ENCODE measurements at regions not wholly inside any gene's neighbourhood (a gene's known extent, or its start where the extent isn't known, plus 50 kb on each side); places are given as distances from the start of the nearest gene placed in this dataset.
"Not testable (repeated sequence)": the region's sequence is repeated elsewhere in the genome, so short reads cannot be mapped to it uniquely, and the experiment has no call there.

DNA sequence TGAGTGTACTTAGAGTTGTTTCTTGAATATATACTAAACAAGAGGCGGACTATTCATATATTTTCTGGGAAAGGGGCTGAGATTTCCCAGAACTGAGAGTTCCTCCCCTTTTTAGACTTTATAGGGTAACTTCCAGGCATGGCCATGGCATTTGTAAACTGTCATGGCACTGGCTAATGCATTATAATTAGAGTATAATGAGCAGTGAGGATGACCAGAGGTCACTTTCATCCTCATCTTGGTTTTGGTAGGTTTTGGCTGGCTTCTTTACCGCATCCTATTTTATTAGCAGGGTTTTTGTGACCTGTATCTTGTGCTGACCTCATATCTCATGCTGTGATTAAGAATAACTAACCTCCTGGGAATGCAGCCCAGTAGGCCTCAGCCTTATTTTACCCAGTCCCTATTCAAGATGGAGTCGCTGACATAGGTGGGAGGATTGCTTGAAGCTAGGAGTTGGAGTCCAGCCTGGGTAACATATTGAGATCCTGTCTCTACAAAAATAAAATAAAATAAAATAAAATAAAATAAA lies 91.4 kb downstream of the MOBP start:
- Histone ChIP-seq H3K27me3 (ENCODE audit: control insufficient read depth in 1 of 2, insufficient read depth in 2 of 2, low read length in 2 of 2) (no peaks in the 10 kb centered on the region), H3K27ac (ENCODE audit: low read depth in 2 of 2, low read length in 1 of 2) (no peak overlapping the region), H3K4me3 (ENCODE audit: low read depth in 1 of 2, low read length in 2 of 2) (no peak overlapping the region), H3K36me3 (ENCODE audit: control insufficient read depth in 2 of 2, insufficient read depth in 2 of 2, low read length in 1 of 2) (no peaks in the 10 kb centered on the region), H3K9me3 (ENCODE audit: control insufficient read depth in 2 of 2, insufficient read depth in 1 of 2, low read depth in 1 of 2, low read length in 1 of 2) (no peaks in the 10 kb centered on the region), H3K4me1 (ENCODE audit: control insufficient read depth in 2 of 2, insufficient read depth in 2 of 2, low read length in 1 of 2) (no peaks in the 10 kb centered on the region)
- 95 to 96% methylated on average over 3 of the region's 3 CpGs for WGBS, 2 donors

DNA sequence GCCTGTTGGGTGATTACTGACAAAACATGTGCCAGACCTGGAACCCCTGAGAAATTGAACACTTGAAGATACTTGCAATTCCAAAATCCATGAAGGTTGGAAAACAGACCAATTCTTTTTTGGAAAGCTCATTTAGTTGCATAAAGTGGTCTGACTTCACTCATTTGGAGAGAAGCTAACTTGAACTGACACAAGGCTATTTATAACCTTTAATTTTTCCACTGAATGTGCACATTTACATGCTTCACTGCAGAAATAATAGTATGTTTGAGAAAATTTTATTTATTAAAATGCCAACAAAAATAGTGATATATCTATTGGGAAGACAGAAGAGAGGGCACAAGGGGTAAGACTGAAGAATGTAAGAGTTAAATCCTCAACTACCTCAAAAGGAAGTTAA lies 92.1 kb downstream of the MOBP start:
- no peaks in the 10 kb centered on the region for H3K36me3 ChIP-seq (ENCODE audit: control insufficient read depth in 2 of 2, insufficient read depth in 2 of 2, low read length in 1 of 2)
- H3K27ac ChIP-seq (ENCODE audit: low read depth in 2 of 2, low read length in 1 of 2), result no peak overlapping the region
- no peak overlapping the region for H3K4me3 ChIP-seq (ENCODE audit: low read depth in 1 of 2, low read length in 2 of 2)
- H3K9me3 ChIP-seq (ENCODE audit: control insufficient read depth in 2 of 2, insufficient read depth in 1 of 2, low read depth in 1 of 2, low read length in 1 of 2), result no peaks in the 10 kb centered on the region
- H3K27me3 ChIP-seq (ENCODE audit: control insufficient read depth in 1 of 2, insufficient read depth in 2 of 2, low read length in 2 of 2), result no peaks in the 10 kb centered on the region
- no peaks in the 10 kb centered on the region for H3K4me1 ChIP-seq (ENCODE audit: control insufficient read depth in 2 of 2, insufficient read depth in 2 of 2, low read length in 1 of 2)

DNA sequence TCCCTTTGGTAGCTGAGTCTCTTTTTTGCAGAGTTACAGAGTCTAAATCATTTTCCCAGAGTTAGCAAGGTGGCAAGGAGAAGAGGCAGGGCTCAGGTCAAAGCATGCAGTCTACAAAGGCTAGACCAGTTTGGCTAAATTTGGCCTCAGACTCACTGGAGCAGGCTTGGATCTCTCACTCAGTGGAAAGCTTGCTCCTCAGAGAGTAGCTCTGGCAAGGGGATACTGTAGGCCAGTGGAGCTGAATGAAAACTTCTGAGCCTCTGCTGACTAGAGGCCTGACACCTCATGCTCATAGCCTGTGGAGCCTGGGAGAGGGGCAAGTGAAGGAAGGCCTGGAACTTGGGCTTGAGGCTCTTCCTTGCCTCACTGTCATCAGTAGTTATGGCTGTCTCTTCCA lies 101.0 kb downstream of the MOBP start:
- Histone ChIP-seq H3K4me1 (ENCODE audit: control insufficient read depth in 2 of 2, insufficient read depth in 2 of 2, low read length in 1 of 2) (no peaks in the 10 kb centered on the region), H3K27me3 (ENCODE audit: control insufficient read depth in 1 of 2, insufficient read depth in 2 of 2, low read length in 2 of 2) (no peaks in the 10 kb centered on the region), H3K27ac (ENCODE audit: low read depth in 2 of 2, low read length in 1 of 2) (no peak overlapping the region), H3K9me3 (ENCODE audit: control insufficient read depth in 2 of 2, insufficient read depth in 1 of 2, low read depth in 1 of 2, low read length in 1 of 2) (no peaks in the 10 kb centered on the region), H3K4me3 (ENCODE audit: low read depth in 1 of 2, low read length in 2 of 2) (no peak overlapping the region), H3K36me3 (ENCODE audit: control insufficient read depth in 2 of 2, insufficient read depth in 2 of 2, low read length in 1 of 2) (no peaks in the 10 kb centered on the region)

DNA sequence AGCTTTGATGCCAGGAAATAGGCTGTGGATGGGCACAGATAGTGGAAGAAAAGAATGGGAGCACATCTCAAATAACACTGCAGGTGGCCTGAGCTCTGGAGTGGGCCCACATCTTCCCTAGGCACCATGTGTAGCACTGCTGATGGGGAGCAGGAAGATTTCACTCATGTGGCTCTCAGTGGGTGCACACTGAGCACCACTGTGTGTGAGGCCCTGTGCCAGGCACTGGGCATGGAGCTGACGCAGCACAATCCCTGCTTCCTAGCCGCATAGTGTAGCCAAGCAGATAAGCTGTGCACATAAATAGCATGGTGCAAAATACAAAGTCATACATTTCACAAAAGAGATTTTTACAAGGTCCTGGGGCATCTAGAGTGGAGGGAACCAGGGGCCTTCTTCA lies 101.6 kb downstream of the MOBP start:
- WGBS, 2 donors, result 86 to 95% methylated on average over 2 of the region's 2 CpGs
- Histone ChIP-seq H3K27me3 (ENCODE audit: control insufficient read depth in 1 of 2, insufficient read depth in 2 of 2, low read length in 2 of 2) (no peaks in the 10 kb centered on the region), H3K36me3 (ENCODE audit: control insufficient read depth in 2 of 2, insufficient read depth in 2 of 2, low read length in 1 of 2) (no peaks in the 10 kb centered on the region), H3K4me1 (ENCODE audit: control insufficient read depth in 2 of 2, insufficient read depth in 2 of 2, low read length in 1 of 2) (no peaks in the 10 kb centered on the region), H3K27ac (ENCODE audit: low read depth in 2 of 2, low read length in 1 of 2) (no peak overlapping the region), H3K9me3 (ENCODE audit: control insufficient read depth in 2 of 2, insufficient read depth in 1 of 2, low read depth in 1 of 2, low read length in 1 of 2) (no peaks in the 10 kb centered on the region), H3K4me3 (ENCODE audit: low read depth in 1 of 2, low read length in 2 of 2) (no peak overlapping the region)

DNA sequence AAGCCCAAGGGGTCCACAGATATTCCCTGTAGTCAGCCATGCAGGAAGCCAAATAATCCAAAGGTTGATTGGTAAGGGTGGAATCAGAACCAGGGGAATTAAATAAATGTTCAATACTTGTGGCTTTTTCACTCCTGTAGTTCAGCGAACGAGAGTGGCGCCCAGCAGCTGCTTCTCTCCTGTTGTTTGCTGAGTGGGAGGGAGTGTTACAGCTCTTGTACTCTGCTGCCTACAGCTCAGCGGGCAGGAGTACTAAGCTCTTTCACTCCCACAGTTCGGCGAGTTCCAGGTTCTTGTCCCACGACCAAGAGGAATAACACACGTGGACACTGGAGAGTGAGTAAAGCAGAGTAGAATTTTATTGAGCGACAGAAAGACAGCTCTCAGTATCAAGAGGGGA lies 105.9 kb downstream of the MOBP start:
- H3K4me1 ChIP-seq (ENCODE audit: control insufficient read depth in 2 of 2, insufficient read depth in 2 of 2, low read length in 1 of 2), result no peaks in the 10 kb centered on the region
- WGBS, 2 donors, result 75 to 77% methylated on average over 9 of the region's 9 CpGs
- H3K36me3 ChIP-seq (ENCODE audit: control insufficient read depth in 2 of 2, insufficient read depth in 2 of 2, low read length in 1 of 2), result no peaks in the 10 kb centered on the region
- no peaks in the 10 kb centered on the region for H3K27me3 ChIP-seq (ENCODE audit: control insufficient read depth in 1 of 2, insufficient read depth in 2 of 2, low read length in 2 of 2)
- H3K4me3 ChIP-seq (ENCODE audit: low read depth in 1 of 2, low read length in 2 of 2), result no peak overlapping the region
- H3K27ac ChIP-seq (ENCODE audit: low read depth in 2 of 2, low read length in 1 of 2), result no peak overlapping the region
- H3K9me3 ChIP-seq (ENCODE audit: control insufficient read depth in 2 of 2, insufficient read depth in 1 of 2, low read depth in 1 of 2, low read length in 1 of 2), result no peaks in the 10 kb centered on the region

DNA sequence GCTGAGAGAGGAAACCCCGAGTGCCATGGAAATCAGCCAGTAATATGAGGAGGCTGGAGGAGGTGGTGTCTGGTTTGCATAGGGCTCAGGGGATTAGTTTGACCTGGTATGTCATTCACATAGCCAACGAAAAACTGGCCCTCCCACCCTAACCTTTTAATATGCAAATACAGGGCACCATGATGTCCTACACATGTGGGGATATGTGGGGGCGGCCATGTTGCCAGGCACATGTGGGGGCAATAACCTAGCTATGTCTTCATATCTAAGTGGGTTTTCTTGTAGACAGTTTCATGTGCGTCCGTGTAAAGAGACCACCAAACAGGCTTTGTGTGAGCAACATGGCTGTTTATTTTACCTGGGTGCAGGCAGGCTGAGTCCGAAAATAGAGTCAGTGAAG lies 110.1 kb downstream of the MOBP start:
- Histone ChIP-seq H3K27me3 (ENCODE audit: control insufficient read depth in 1 of 2, insufficient read depth in 2 of 2, low read length in 2 of 2) (no peaks in the 10 kb centered on the region), H3K36me3 (ENCODE audit: control insufficient read depth in 2 of 2, insufficient read depth in 2 of 2, low read length in 1 of 2) (no peaks in the 10 kb centered on the region), H3K4me1 (ENCODE audit: control insufficient read depth in 2 of 2, insufficient read depth in 2 of 2, low read length in 1 of 2) (no peaks in the 10 kb centered on the region), H3K27ac (ENCODE audit: low read depth in 2 of 2, low read length in 1 of 2) (no peak overlapping the region), H3K9me3 (ENCODE audit: control insufficient read depth in 2 of 2, insufficient read depth in 1 of 2, low read depth in 1 of 2, low read length in 1 of 2) (no peaks in the 10 kb centered on the region), H3K4me3 (ENCODE audit: low read depth in 1 of 2, low read length in 2 of 2) (no peak overlapping the region)
- WGBS, 2 donors, result 70 to 72% methylated on average over 6 of the region's 6 CpGs

DNA sequence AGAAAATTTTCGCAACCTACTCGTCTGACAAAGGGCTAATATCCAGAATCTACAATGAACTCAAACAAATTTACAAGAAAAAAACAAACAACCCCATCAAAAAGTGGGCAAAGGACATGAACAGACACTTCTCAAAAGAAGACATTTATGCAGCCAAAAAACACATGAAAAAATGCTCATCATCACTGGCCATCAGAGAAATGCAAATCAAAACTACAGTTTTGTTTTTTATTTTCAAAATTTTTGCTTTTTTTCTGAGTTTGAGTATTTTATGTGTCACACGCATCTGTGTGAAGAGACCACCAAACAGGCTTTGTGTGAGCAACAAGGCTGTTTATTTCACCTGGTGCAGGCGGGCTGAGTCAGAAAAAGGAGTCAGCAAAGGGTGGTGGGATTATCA lies 118.7 kb downstream of the MOBP start:
- not testable (repeated sequence) for H3K27ac ChIP-seq (ENCODE audit: low read depth in 2 of 2, low read length in 1 of 2); H3K27me3 ChIP-seq (ENCODE audit: control insufficient read depth in 1 of 2, insufficient read depth in 2 of 2, low read length in 2 of 2); H3K4me1 ChIP-seq (ENCODE audit: control insufficient read depth in 2 of 2, insufficient read depth in 2 of 2, low read length in 1 of 2); H3K4me3 ChIP-seq (ENCODE audit: low read depth in 1 of 2, low read length in 2 of 2); H3K9me3 ChIP-seq (ENCODE audit: control insufficient read depth in 2 of 2, insufficient read depth in 1 of 2, low read depth in 1 of 2, low read length in 1 of 2); H3K36me3 ChIP-seq (ENCODE audit: control insufficient read depth in 2 of 2, insufficient read depth in 2 of 2, low read length in 1 of 2)
- 87 to 88% methylated on average over 2 of the region's 4 CpGs for WGBS, 2 donors

DNA sequence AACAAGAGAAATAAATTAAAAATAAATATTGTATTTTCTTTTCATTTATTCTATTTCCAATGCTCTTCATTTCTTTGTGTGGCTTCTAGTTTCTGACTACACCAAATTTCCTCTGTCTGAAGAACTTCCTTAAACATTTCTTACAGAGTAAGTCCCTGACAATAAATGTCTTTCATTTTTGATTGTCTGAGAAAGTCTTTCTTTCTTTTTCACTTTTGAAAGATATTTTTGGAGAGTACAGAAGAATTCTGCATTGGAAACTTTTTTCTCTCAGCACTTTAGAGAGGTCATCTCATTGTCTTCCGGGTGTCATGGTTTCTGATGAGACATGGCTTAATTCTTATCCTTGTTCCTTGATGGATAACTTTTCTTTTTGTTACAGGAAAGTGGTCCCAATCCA lies 119.6 kb downstream of the MOBP start:
- Histone ChIP-seq H3K36me3 (ENCODE audit: control insufficient read depth in 2 of 2, insufficient read depth in 2 of 2, low read length in 1 of 2) (no peaks in the 10 kb centered on the region), H3K27me3 (ENCODE audit: control insufficient read depth in 1 of 2, insufficient read depth in 2 of 2, low read length in 2 of 2) (no peaks in the 10 kb centered on the region), H3K27ac (ENCODE audit: low read depth in 2 of 2, low read length in 1 of 2) (no peak overlapping the region), H3K9me3 (ENCODE audit: control insufficient read depth in 2 of 2, insufficient read depth in 1 of 2, low read depth in 1 of 2, low read length in 1 of 2) (no peaks in the 10 kb centered on the region), H3K4me1 (ENCODE audit: control insufficient read depth in 2 of 2, insufficient read depth in 2 of 2, low read length in 1 of 2) (no peaks in the 10 kb centered on the region), H3K4me3 (ENCODE audit: low read depth in 1 of 2, low read length in 2 of 2) (no peak overlapping the region)
- 88 to 89% methylated on average over 1 of the region's 1 CpG for WGBS, 2 donors

DNA sequence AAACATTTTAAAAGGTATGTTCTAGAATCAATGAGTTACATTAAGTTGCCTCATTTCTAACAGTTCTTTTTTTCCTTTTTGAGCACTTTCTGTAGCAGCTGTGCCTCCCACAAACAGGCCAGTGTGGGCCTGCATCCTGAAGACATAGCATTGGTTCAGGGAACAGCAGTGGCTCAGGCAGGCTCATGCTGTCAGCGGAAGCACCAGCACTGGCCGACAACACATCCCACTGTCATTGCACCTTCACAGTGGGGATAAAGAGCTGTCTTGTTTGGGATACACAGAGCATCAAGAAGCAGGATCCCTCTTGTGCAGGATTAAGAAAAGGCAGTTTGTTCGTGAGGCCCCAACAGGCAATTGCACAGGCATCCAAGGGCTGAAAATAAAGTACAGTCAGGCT lies 123.3 kb downstream of the MOBP start:
- Histone ChIP-seq H3K27ac (ENCODE audit: low read depth in 2 of 2, low read length in 1 of 2) (no peak overlapping the region), H3K9me3 (ENCODE audit: control insufficient read depth in 2 of 2, insufficient read depth in 1 of 2, low read depth in 1 of 2, low read length in 1 of 2) (no peaks in the 10 kb centered on the region), H3K36me3 (ENCODE audit: control insufficient read depth in 2 of 2, insufficient read depth in 2 of 2, low read length in 1 of 2) (no peaks in the 10 kb centered on the region), H3K27me3 (ENCODE audit: control insufficient read depth in 1 of 2, insufficient read depth in 2 of 2, low read length in 2 of 2) (no peaks in the 10 kb centered on the region), H3K4me1 (ENCODE audit: control insufficient read depth in 2 of 2, insufficient read depth in 2 of 2, low read length in 1 of 2) (no peaks in the 10 kb centered on the region), H3K4me3 (ENCODE audit: low read depth in 1 of 2, low read length in 2 of 2) (no peak overlapping the region)
- WGBS, 2 donors, result 87 to 89% methylated on average over 3 of the region's 3 CpGs

DNA sequence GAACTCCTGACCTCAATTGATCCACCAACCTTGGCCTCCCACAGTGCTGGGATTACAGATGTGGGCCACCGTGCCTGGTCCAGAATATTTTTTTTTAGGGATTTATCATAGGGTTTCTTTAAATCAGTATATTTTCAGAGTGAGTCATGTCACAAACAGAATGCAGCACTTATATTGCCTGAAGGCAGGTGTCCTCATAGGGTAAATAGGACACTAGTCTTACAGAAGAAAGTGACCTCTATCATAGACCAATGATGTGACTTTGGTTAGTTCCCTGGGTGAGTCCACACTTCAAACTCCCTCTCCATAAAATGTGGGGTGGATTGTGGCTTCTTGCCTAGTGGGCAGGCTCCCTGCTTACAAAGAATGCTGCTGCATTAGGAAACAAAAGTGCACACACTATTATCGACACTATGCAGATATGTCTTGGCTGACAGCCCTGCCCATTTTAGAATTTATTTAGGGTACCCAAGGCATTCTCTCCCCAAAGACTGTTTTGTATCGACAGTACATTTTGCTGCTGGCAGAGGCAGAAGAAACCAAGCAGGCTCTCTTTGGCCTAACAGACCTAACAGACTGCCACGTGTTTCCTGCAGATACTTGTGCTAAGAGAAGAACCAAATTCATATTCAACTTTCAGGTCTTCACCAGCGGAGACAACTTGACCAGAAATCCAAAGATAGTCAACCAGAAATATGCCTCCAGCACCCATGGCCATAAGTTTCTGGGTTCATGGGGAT lies 125.0 kb downstream of the MOBP start:
- Histone ChIP-seq H3K4me1 (ENCODE audit: control insufficient read depth in 2 of 2, insufficient read depth in 2 of 2, low read length in 1 of 2) (no peaks in the 10 kb centered on the region), H3K36me3 (ENCODE audit: control insufficient read depth in 2 of 2, insufficient read depth in 2 of 2, low read length in 1 of 2) (no peaks in the 10 kb centered on the region), H3K27me3 (ENCODE audit: control insufficient read depth in 1 of 2, insufficient read depth in 2 of 2, low read length in 2 of 2) (no peaks in the 10 kb centered on the region), H3K27ac (ENCODE audit: low read depth in 2 of 2, low read length in 1 of 2) (no peak overlapping the region), H3K9me3 (ENCODE audit: control insufficient read depth in 2 of 2, insufficient read depth in 1 of 2, low read depth in 1 of 2, low read length in 1 of 2) (no peaks in the 10 kb centered on the region), H3K4me3 (ENCODE audit: low read depth in 1 of 2, low read length in 2 of 2) (no peak overlapping the region)
- WGBS, 2 donors, result 53 to 61% methylated on average over 5 of the region's 5 CpGs
